ENCODE measurements at regions not wholly inside any gene's neighbourhood (a gene's known extent, or its start where the extent isn't known, plus 50 kb on each side); places are given as distances from the start of the nearest gene placed in this dataset.
"Not testable (repeated sequence)": the region's sequence is repeated elsewhere in the genome, so short reads cannot be mapped to it uniquely, and the experiment has no call there.

GRCh38 chr15:77881950-77882349 lies 195.6 kb downstream of the TBC1D2B start:
- no peak overlapping the region for H2AFZ ChIP-seq (ENCODE audit: low read length)

GRCh38 chr15:77881535-77881934 lies 196.0 kb downstream of the TBC1D2B start:
- H3K9me2 ChIP-seq (replicated peaks; ENCODE audit: insufficient read depth, low read length); H2AFZ ChIP-seq (ENCODE audit: low read length); H3K27ac ChIP-seq (ENCODE audit: low read length); H3K4me1 ChIP-seq (ENCODE audit: low read length); H3K4me2 ChIP-seq (ENCODE audit: low read depth, low read length); H3K79me2 ChIP-seq (ENCODE audit: low read length); H3K9ac ChIP-seq (ENCODE audit: low read length); H3F3A ChIP-seq (ENCODE audit: insufficient read depth, low read length); DNase-seq; H3K9me3 ChIP-seq (replicated peaks; ENCODE audit: insufficient read depth, low read length); H3K4me3 ChIP-seq (ENCODE audit: low read length); H3K27me3 ChIP-seq (replicated peaks; ENCODE audit: insufficient read depth, low read length); H4K20me1 ChIP-seq (ENCODE audit: insufficient read depth, low read length); H3K36me3 ChIP-seq (replicated peaks; ENCODE audit: insufficient read depth, low read length): not testable (repeated sequence)

More at GRCh38 chr15:77881950-77882349, 195.6 kb downstream of the TBC1D2B start:
- Histone ChIP-seq H3K36me3 (replicated peaks; ENCODE audit: insufficient read depth, low read length) (no peaks in the 10 kb centered on the region), H3K4me1 (ENCODE audit: low read length) (no peaks in the 10 kb centered on the region), H3K27ac (ENCODE audit: low read length) (no peak overlapping the region), H3K9ac (ENCODE audit: low read length) (no peak overlapping the region), H3K4me2 (ENCODE audit: low read depth, low read length) (no peak overlapping the region), H4K20me1 (ENCODE audit: insufficient read depth, low read length) (no peaks in the 10 kb centered on the region), H3F3A (ENCODE audit: insufficient read depth, low read length) (no peaks in the 10 kb centered on the region), H3K27me3 (replicated peaks; ENCODE audit: insufficient read depth, low read length) (peaks cover 6% of the 10 kb centered on the region; the same call in 1 of the 2 replicates), H3K4me3 (ENCODE audit: low read length) (no peak overlapping the region), H3K9me2 (replicated peaks; ENCODE audit: insufficient read depth, low read length) (no peaks in the 10 kb centered on the region), H3K79me2 (ENCODE audit: low read length) (no peaks in the 10 kb centered on the region), H3K9me3 (replicated peaks; ENCODE audit: insufficient read depth, low read length) (no peaks in the 10 kb centered on the region)
- no peak for DNase-seq
- TF ChIP-seq, protein P1, sequence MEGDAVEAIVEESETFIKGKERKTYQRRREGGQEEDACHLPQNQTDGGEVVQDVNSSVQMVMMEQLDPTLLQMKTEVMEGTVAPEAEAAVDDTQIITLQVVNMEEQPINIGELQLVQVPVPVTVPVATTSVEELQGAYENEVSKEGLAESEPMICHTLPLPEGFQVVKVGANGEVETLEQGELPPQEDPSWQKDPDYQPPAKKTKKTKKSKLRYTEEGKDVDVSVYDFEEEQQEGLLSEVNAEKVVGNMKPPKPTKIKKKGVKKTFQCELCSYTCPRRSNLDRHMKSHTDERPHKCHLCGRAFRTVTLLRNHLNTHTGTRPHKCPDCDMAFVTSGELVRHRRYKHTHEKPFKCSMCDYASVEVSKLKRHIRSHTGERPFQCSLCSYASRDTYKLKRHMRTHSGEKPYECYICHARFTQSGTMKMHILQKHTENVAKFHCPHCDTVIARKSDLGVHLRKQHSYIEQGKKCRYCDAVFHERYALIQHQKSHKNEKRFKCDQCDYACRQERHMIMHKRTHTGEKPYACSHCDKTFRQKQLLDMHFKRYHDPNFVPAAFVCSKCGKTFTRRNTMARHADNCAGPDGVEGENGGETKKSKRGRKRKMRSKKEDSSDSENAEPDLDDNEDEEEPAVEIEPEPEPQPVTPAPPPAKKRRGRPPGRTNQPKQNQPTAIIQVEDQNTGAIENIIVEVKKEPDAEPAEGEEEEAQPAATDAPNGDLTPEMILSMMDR (IDR thresholded peaks at IDR 0.05; ENCODE audit: low read length) = no peak
- TF ChIP-seq EZH2 (optimal IDR thresholded peaks at IDR 0.05; ENCODE audit: low read depth, low read length) (no peak), EZH2phosphoT487 (IDR thresholded peaks at IDR 0.05; ENCODE audit: low read length) (no peak)

- H4K20me1 ChIP-seq (ENCODE audit: insufficient read depth, low read length); H3K4me3 ChIP-seq (ENCODE audit: low read length); H3K27me3 ChIP-seq (replicated peaks; ENCODE audit: insufficient read depth, low read length); H3K79me2 ChIP-seq (ENCODE audit: low read length); H2AFZ ChIP-seq (ENCODE audit: low read length); H3F3A ChIP-seq (ENCODE audit: insufficient read depth, low read length); DNase-seq; H3K4me2 ChIP-seq (ENCODE audit: low read depth, low read length); H3K27ac ChIP-seq (ENCODE audit: low read length); H3K9me3 ChIP-seq (replicated peaks; ENCODE audit: insufficient read depth, low read length); H3K4me1 ChIP-seq (ENCODE audit: low read length); H3K36me3 ChIP-seq (replicated peaks; ENCODE audit: insufficient read depth, low read length); H3K9me2 ChIP-seq (replicated peaks; ENCODE audit: insufficient read depth, low read length); H3K9ac ChIP-seq (ENCODE audit: low read length): not testable (repeated sequence)
These were observed 198.0 kb downstream of the TBC1D2B start for GRCh38 chr15:77879466-77879865.

DNA sequence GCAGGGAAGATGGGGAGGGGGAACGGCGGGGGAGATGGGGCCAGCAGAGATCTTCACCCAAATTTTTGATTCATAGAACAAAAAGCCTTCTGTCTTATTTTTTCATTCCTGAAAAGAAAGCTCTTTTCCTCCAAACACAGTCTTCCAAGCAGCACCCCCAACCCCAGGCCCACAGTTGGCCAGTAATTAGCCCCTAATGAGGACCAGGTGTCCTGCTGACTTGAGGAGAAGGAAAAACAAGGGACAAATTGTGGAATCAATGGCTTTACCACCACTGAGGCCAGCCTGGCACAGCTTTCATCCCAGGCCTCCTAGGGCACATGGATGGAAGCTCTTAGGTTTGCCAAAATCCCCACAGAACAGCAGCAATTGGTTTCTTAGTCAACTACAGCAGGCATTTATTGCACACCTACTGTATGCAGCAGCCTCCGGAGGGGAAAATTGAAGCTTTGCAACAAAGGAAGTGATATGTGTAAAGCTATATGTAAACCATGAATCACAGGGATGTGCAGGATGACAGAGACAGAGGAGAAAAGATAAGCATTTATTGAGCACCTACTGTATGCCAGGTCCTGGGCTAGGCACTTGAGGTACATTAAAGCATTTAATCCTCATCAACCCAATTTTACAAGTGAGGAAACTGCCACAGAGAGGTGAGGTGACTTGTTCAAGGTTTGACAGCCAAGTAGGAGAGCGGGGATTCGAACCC lies 199.5 kb downstream of the TBC1D2B start:
- TF ChIP-seq, protein P1 (IDR thresholded peaks at IDR 0.05; ENCODE audit: low read length) = no peak
- TF ChIP-seq EZH2 (optimal IDR thresholded peaks at IDR 0.05; ENCODE audit: low read depth, low read length) (no peak), EZH2phosphoT487 (IDR thresholded peaks at IDR 0.05; ENCODE audit: low read length) (no peak)
- Histone ChIP-seq H3K4me2 (ENCODE audit: low read depth, low read length) (no peak overlapping the region), H3K4me3 (ENCODE audit: low read length) (no peak overlapping the region), H3K4me1 (ENCODE audit: low read length) (no peaks in the 10 kb centered on the region), H3K9ac (ENCODE audit: low read length) (no peak overlapping the region), H3K27ac (ENCODE audit: low read length) (no peak overlapping the region), H3K36me3 (replicated peaks; ENCODE audit: insufficient read depth, low read length) (no peaks in the 10 kb centered on the region), H3K27me3 (replicated peaks; ENCODE audit: insufficient read depth, low read length) (peaks cover 6% of the 10 kb centered on the region), H3K9me2 (replicated peaks; ENCODE audit: insufficient read depth, low read length) (no peaks in the 10 kb centered on the region), H3F3A (ENCODE audit: insufficient read depth, low read length) (no peaks in the 10 kb centered on the region), H4K20me1 (ENCODE audit: insufficient read depth, low read length) (no peaks in the 10 kb centered on the region), H2AFZ (ENCODE audit: low read length) (no peak overlapping the region), H3K79me2 (ENCODE audit: low read length) (no peaks in the 10 kb centered on the region), H3K9me3 (replicated peaks; ENCODE audit: insufficient read depth, low read length) (no peaks in the 10 kb centered on the region)
- DNase-seq = no peak

GRCh38 chr15:77876107-77876820 lies 201.2 kb downstream of the TBC1D2B start:
- H3K4me1 ChIP-seq (ENCODE audit: low read length); DNase-seq; H3K4me3 ChIP-seq (ENCODE audit: low read length); H3K9me2 ChIP-seq (replicated peaks; ENCODE audit: insufficient read depth, low read length); H3K9ac ChIP-seq (ENCODE audit: low read length); H3K27ac ChIP-seq (ENCODE audit: low read length); H3F3A ChIP-seq (ENCODE audit: insufficient read depth, low read length); H4K20me1 ChIP-seq (ENCODE audit: insufficient read depth, low read length); H2AFZ ChIP-seq (ENCODE audit: low read length); H3K4me2 ChIP-seq (ENCODE audit: low read depth, low read length); H3K79me2 ChIP-seq (ENCODE audit: low read length); H3K36me3 ChIP-seq (replicated peaks; ENCODE audit: insufficient read depth, low read length); H3K27me3 ChIP-seq (replicated peaks; ENCODE audit: insufficient read depth, low read length); H3K9me3 ChIP-seq (replicated peaks; ENCODE audit: insufficient read depth, low read length): not testable (repeated sequence)

All from MM.1S (cell line).